ENCODE measurements at regions not wholly inside any gene's neighbourhood (a gene's known extent, or its start where the extent isn't known, plus 50 kb on each side); places are given as distances from the start of the nearest gene placed in this dataset.
A peak's percentile ranks its signal among the peaks of the same experiment; 100 is the strongest.

- WGBS, 2 donors: 72 to 80% methylated on average over 5 of the region's 5 CpGs
- no peaks in the 10 kb centered on the region for H3K27me3 ChIP-seq
- no peak overlapping the region for H3K27ac ChIP-seq
- DNase-seq: no peak
- H3K4me3 ChIP-seq: no peak overlapping the region
- no peaks in the 10 kb centered on the region for H3K36me3 ChIP-seq
- no peak for ATAC-seq (ENCODE audit: low FRiP score in 2 of 2)
- no peaks in the 10 kb centered on the region for H3K4me1 ChIP-seq
- H3K9me3 ChIP-seq: no peaks in the 10 kb centered on the region
- TF ChIP-seq CTCF (IDR thresholded peaks at IDR 0.05) (no peak), POLR2AphosphoS5 (IDR thresholded peaks at IDR 0.05) (no peak), EP300 (IDR thresholded peaks at IDR 0.05) (no peak), POLR2A (IDR thresholded peaks at IDR 0.05) (no peak)
Measured at GRCh38 chr16:77643176-77643575, 79.1 kb upstream of the NUDT7 start.

GRCh38 chr16:77645764-77646163 is 76.5 kb upstream of the NUDT7 start:
- ATAC-seq (ENCODE audit: low FRiP score in 2 of 2) (no peak), DNase-seq (no peak)
- H3K36me3 ChIP-seq: no peaks in the 10 kb centered on the region
- H3K27ac ChIP-seq: no peak overlapping the region
- TF ChIP-seq POLR2AphosphoS5 (IDR thresholded peaks at IDR 0.05) (no peak), CTCF (IDR thresholded peaks at IDR 0.05) (no peak), EP300 (IDR thresholded peaks at IDR 0.05) (no peak), POLR2A (IDR thresholded peaks at IDR 0.05) (no peak)
- no peaks in the 10 kb centered on the region for H3K27me3 ChIP-seq
- H3K4me3 ChIP-seq: no peak overlapping the region
- no peaks in the 10 kb centered on the region for H3K9me3 ChIP-seq
- WGBS, 2 donors: 78 to 80% methylated on average over 3 of the region's 3 CpGs
- H3K4me1 ChIP-seq: no peaks in the 10 kb centered on the region

- H3K27ac ChIP-seq: no peak overlapping the region
- H3K27me3 ChIP-seq: no peaks in the 10 kb centered on the region
- H3K9me3 ChIP-seq: no peaks in the 10 kb centered on the region
- H3K4me3 ChIP-seq: no peak overlapping the region
- no peak for TF ChIP-seq EP300 (IDR thresholded peaks at IDR 0.05)
- TF ChIP-seq POLR2A (IDR thresholded peaks at IDR 0.05): no peak
- TF ChIP-seq POLR2AphosphoS5 (IDR thresholded peaks at IDR 0.05): no peak
- no peak for TF ChIP-seq CTCF (IDR thresholded peaks at IDR 0.05)
- WGBS, 2 donors: 68 to 79% methylated on average over 1 of the region's 1 CpG
- no peaks in the 10 kb centered on the region for H3K4me1 ChIP-seq
- ATAC-seq (ENCODE audit: low FRiP score in 2 of 2) (peak in 1 of 2 donors; percentile 49), DNase-seq (no peak)
- H3K36me3 ChIP-seq: no peaks in the 10 kb centered on the region
Measured at GRCh38 chr16:77647726-77648125, 74.6 kb upstream of the NUDT7 start.

GRCh38 chr16:77650761-77651160 is 71.6 kb upstream of the NUDT7 start:
- H3K36me3 ChIP-seq: no peaks in the 10 kb centered on the region
- H3K4me1 ChIP-seq: no peaks in the 10 kb centered on the region
- no peaks in the 10 kb centered on the region for H3K27me3 ChIP-seq
- no peak overlapping the region for H3K27ac ChIP-seq
- TF ChIP-seq POLR2AphosphoS5 (IDR thresholded peaks at IDR 0.05): no peak
- TF ChIP-seq POLR2A (IDR thresholded peaks at IDR 0.05): no peak
- no peak for TF ChIP-seq EP300 (IDR thresholded peaks at IDR 0.05)
- TF ChIP-seq CTCF (IDR thresholded peaks at IDR 0.05): no peak
- ATAC-seq (ENCODE audit: low FRiP score in 2 of 2): no peak
- no peaks in the 10 kb centered on the region for H3K9me3 ChIP-seq
- H3K4me3 ChIP-seq: no peak overlapping the region
- DNase-seq: no peak
- 72 to 76% methylated on average over 3 of the region's 3 CpGs for WGBS, 2 donors

GRCh38 chr16:77652399-77652798 is 69.9 kb upstream of the NUDT7 start:
- no peaks in the 10 kb centered on the region for H3K36me3 ChIP-seq
- no peak overlapping the region for H3K27ac ChIP-seq
- ATAC-seq (ENCODE audit: low FRiP score in 2 of 2): peak in 1 of 2 donors; percentile 65
- H3K27me3 ChIP-seq: no peaks in the 10 kb centered on the region
- H3K4me3 ChIP-seq: no peak overlapping the region
- WGBS, 2 donors: 86 to 87% methylated on average over 4 of the region's 4 CpGs
- no peaks in the 10 kb centered on the region for H3K9me3 ChIP-seq
- no peaks in the 10 kb centered on the region for H3K4me1 ChIP-seq
- no peak for TF ChIP-seq EP300 (IDR thresholded peaks at IDR 0.05)
- no peak for TF ChIP-seq POLR2AphosphoS5 (IDR thresholded peaks at IDR 0.05)
- TF ChIP-seq POLR2A (IDR thresholded peaks at IDR 0.05): no peak
- no peak for TF ChIP-seq CTCF (IDR thresholded peaks at IDR 0.05)
- DNase-seq: no peak

Data from upper lobe of left lung (tissue), 6 donors.